NCI-H446 (cell line): ENCODE measurements at regions not wholly inside any gene's neighbourhood (a gene's known extent, or its start where the extent isn't known, plus 50 kb on each side); places are given as distances from the start of the nearest gene placed in this dataset.
"Not testable (repeated sequence)": the region's sequence is repeated elsewhere in the genome, so short reads cannot be mapped to it uniquely, and the experiment has no call there.

Experiments
- DNase-seq, 2 experiments: peaks; one replicate each; lab custom pipeline; 2025; lab: John Stamatoyannopoulos, UW

DNA sequence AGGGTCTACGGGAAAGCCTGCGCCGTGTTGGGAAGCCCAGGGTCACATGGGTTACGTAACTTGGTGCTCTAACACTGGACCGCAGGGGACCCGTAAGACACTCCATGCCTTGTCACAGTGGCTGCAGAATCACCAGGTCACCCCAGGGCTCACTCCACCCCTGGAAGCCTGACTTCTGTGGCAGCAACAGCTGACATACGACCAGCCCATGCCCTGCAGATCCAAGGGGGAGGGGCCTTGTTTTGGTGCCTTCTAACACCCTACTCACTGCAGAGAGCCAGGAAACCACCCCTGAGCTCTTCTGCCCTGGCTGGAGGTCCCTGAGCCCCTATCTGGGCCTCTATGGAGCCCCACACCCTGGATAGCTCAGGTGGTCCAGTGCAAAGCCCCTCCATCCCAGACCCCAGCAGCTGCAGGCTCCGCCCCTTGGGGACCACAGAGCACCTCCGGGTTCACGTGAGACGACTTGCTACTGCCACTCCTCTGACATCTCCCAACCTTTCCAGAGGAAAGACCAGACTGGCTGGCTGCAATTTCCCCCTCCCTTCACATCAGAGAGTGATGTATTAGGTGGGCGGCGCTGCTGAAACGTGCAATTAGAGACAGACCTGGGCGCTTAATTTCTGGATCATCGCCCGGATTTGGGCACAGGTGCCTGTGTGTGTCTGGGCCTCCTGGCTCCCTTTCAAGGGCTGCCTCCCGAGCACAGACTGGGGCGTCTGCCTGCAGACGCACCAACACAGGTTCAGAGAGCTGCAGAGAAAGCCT lies 296.6 kb upstream of the SFSWAP start:
- not testable (repeated sequence) for DNase-seq

DNA sequence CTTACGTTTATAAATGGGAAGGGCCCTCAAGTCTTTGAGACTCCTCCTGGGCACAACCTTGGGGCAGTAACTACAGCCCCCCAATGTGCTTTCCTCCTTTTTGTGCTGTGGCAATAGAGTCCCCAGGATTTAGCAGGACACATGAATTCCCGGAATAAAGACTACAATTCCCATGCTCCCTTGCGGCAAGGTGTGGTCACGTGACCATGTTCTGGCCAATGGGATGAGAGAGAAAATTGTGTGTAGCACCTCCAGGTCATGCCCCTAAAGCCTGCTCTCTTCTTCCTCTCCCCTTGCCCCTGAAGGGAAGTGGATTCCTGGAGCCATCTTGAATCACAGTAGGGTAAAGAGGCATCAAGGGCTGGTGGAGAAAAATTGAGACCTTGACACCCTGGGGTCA lies 295.1 kb upstream of the SFSWAP start:
- no peak for DNase-seq

DNA sequence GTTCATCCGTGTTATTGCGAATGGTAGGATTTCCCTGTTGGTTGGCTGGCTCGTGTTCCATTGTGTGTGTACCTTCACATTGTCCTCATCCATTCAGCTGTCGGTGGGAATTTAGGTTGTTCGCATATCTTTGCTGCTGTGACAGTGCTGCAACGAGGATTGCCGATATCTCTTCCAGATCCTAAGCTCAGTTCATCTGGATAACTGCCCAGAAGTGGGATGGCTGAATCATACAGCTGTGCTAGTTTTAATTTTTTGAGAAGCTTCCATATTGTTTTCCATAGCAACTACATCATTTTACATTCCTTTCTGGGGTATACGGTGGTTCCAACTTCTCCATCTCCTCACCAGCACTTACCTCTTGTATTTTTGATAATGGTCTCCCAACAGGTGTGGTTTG lies 292.8 kb upstream of the SFSWAP start:
- no peak for DNase-seq

DNA sequence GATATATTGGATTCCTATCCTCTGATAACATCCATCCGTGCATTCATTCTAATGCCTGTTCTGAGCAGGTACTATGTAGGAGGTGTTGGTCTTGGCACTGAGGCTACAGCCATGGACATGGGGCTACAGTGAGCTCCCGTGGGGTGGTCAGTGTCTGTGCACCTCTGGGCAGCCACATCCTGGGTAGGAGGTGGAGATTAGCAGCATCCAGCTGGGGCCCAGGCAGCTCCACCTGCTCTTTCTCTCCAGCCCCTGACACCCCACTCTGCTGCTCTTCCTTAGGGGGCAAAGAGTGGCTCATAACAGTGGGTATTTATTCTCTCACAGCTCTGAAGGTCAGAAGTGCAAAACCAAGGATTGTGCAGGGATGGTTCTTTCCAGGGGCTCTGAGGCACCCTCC lies 292.0 kb upstream of the SFSWAP start:
- DNase-seq = no peak

DNA sequence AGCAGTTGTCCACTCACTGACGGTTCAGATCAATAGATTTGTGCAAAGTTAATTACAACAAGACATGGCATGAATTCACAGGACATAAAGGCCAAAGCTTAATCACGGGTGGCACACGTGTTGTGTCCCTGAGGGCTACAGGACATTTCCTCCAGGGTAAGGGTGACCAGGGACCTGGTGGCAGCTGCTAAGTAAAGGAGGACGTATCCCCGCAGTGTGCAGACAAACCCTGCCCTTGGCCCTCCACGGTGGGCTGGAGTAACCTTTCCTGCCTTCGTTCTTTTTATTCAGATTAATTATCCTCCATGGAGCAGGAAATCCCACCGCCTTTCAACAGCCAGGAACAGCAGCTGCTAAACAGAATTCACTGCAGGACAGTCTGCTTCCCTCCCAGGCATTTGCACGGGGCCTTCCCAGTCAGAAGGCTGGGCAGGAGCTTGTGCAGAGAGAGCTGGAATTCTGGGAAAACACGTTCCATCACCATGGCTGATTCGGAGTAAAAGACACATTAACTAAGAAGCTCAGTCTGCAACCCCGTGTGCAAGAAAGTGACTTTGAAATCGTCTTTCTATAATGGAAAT lies 289.9 kb upstream of the SFSWAP start:
- DNase-seq = no peak

DNA sequence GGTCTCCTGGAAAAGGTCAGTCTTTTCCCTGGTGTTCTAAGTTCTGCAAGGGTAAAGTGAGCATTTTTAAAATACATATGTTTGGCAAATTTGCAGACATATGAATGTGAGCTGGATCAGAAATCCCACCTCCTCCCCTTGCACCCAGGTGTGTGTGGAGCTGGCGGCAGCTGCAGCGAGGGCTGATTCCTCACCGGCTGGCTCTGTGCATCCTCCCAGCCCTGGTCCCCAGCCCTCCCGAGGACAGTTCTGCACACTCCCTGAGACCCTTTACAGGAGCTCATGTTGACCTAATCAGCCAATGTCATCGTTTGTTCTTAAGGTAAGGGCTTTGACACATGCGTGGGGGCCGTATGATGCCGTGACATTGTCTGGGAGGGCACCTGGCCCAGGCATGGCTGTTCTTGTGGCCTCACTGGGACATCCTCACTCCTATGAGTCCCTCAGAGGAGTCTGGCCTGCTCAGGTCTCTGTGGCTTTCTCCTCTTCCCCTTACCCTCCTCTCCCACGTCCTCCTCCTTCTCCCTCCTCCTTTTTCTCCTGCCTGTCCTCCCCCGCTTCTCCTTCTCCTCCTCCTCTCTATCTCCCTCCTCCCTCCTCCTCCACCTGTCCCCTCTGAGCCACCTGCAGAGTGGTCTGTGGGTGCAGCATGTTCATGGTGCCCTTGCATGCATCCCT lies 289.2 kb upstream of the SFSWAP start:
- DNase-seq = no peak

DNA sequence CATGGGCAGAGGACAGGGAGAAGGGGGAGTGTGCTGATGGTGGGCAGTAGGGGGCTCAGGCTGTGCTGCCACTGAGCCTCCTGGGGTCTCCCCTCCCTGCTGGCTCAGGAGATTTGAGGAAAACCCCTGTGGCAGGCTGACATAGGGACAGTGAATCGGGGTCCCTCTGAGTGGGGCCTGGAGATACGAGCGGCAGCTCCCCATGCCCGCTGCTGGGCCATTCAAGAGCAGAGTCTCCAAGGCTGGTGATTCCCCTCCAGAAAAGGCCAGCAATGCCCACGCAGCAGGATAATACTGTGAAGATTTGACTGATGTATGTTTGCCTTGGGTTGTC lies 288.7 kb upstream of the SFSWAP start:
- no peak for DNase-seq

DNA sequence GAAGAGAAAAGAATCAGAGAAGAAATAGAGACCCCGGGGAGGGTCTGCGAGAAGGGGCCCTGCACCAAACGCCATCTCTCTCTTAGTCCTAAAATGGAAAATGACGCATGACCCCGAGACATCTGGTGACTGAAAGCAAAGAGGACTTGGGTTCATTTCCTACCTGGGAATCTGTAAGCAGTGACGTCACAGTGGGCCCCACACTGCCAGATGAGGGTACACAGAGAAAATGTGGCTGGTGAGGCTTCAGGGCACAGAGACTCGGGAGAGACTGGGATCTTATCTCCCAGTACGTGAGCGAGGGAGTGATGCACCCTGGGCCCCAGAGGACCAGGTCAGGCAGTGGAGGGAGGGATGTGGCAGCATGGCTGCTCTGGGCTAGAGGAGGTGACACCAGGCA lies 288.1 kb upstream of the SFSWAP start:
- no peak for DNase-seq

DNA sequence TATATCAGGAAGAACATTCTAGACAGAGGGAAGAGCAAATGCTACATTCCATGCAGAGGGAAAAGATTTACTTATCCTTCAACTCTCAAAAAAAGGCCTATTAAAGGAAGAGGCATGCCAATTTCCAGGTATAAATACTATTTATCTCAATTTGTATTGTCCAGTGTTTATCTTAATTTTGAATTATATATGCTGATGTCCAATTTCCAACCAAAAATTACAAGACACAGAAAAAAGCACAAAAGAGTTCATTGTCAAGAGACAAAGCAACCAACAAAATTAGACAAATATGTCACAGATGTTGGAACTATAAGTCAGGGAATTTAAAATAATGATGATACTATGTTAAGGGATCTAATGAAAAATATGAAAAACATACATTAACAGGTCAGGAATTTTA lies 286.6 kb upstream of the SFSWAP start:
- no peak for DNase-seq

DNA sequence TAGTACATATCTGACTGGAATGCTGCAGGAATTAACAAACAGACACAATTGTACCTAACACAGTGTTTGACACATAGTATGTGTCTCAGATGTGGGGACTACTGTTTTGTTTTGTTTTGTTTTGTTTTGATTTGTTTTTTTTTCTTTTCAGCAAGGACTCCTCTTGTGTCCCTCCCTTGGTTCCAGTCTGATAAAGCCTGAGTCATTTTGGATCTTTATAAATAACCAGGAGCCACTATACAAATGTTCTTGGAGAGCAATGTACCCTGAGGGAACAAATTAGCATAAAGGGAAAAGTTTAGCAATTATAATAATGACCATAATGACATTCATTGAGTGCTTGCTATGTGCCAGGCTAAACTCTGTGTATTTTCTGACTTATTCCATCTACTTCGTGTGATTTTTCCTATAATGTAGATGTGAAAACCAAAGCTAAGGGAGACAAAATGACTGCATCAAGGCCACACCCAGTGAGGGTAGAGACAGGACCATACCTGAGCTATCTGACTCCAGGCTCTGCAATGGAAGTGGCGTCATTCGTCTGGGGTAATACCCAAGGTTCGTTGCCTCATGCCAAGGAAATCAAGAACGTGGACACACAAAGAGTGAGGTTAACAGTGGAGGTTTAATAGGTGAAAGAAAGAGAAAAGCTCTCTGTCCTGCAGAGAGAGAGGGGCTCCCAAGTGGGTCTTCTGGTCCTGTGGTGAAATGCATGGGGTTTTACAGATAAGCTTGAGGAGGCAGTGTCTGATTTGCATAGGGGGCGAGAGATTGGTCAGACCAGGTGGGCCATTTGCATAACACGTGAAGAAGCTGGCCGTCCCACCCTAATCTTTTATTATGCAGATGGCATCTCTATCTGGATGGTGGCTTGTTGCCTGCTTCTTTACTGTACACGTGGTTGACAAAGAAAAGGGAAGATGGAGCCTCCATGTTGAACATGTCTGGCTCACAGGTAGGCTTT lies 285.5 kb upstream of the SFSWAP start:
- no peak for DNase-seq

DNA sequence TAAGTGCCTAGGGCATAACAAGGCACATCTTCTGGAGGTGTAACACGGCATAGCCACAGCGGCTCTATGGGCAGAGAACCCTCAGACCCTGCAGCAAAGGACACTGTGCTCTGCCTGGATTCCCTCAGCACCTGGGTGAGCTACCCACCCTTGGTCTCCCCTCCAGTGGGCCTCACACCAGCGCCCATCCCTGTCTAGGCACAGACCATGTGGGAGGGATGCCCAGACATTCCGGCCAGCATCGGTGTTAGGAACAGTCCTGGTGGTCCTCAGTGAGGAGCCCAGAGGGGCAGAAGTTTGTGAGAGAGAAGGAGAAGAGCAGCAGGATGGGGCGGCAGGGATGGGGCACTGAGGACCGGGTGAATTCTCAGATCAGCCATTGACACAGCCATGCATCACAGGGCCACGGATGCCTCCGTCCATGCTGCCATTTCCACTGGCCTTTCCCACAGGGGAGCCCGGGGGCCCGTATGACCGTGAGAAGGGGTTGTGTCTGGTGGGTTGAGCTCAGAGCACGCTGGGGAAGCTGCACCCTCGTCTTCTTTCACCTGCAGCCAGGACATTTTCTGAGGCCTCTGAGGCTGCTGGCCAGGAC lies 282.7 kb upstream of the SFSWAP start:
- DNase-seq = no peak

DNA sequence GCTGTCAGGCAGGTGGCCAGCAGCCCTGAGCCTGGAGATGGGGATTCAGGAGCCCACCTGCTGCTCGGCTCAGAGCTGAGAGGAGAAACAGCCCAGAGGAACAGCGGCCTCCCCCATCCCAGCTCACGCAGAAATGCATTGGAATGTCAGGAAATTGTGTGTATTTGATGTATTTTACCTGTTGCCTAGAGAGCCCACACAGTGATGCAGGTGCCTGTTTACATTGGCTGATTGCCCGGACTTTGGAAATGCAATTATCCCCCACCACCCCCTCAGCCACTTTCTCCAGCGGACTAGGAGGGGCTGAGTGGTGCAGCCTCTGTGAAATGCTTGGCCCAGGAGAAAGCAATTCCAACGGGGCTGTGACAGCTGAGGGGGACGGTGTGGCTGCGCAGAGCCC lies 281.7 kb upstream of the SFSWAP start:
- DNase-seq = not testable (repeated sequence)

DNA sequence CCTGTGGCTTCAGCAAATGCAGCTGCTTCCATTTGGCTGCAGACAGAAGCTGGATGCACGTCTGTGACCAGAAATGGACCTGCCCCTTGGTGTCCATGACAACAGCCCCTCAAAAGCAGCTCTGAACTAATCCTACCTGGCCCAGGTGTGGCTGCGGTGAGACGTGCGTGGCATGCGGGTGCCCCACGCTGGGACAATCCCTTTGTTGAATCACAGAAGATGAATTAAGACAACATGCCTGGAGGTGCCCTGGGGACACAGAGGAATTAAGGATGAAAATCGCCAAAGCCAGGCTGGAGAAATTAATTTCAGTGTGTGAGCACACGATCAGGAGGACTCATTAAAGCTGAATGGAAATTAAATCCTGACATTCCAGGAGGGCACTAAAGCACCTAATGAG lies 281.2 kb upstream of the SFSWAP start:
- DNase-seq = not testable (repeated sequence)

DNA sequence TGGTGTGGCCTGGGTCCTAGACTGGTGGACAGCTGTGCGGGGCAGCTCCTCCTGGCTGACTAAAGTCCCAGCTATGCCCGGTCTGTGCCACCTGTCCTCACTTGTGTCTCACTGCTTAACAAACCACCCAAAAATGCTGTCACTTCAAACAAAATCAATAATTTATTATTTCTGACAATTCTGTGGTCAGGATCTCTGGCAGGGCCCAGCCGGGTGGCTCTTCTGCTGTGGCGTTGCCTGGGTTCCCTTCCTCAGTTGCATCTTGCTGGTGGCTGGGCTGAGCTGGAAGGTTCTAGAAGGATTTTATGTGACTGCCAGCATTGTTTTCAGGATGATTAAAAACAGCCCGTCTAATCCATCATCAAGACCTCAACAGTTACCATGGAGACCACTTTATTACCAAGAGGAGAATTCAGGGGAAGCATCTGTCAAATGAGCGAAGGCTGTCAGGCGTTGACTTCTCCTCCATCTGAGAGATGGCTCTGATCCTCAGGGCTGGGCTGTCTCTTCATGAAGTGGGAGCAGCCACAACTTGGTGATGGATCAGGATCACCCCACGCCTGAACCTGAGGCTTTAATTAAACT lies 280.6 kb upstream of the SFSWAP start:
- DNase-seq = no peak

DNA sequence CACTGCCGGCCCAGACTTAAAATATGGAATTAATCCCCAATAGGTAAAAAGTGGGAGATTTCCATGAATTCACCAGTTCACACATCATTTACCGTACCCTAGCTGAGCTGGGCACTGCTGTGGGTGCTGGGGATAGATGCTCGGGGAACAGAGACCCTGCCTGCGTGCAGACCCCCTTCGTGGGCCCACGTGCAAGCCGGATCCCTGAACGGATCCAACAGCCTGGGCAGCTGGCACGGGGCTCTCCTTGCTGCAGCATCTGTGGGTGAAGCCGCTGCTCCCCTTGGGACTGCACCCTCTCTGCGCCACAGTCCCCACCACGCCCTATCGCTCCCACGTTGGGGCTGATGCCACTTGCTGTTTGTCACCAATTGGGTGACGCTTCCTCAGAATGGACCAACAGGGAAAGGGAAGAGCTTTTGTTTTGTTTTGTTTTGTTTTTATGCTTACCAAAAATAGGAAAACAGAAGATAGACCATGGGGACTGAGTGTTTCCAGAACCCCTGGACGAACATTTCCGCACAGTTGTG lies 279.7 kb upstream of the SFSWAP start:
- not testable (repeated sequence) for DNase-seq

DNA sequence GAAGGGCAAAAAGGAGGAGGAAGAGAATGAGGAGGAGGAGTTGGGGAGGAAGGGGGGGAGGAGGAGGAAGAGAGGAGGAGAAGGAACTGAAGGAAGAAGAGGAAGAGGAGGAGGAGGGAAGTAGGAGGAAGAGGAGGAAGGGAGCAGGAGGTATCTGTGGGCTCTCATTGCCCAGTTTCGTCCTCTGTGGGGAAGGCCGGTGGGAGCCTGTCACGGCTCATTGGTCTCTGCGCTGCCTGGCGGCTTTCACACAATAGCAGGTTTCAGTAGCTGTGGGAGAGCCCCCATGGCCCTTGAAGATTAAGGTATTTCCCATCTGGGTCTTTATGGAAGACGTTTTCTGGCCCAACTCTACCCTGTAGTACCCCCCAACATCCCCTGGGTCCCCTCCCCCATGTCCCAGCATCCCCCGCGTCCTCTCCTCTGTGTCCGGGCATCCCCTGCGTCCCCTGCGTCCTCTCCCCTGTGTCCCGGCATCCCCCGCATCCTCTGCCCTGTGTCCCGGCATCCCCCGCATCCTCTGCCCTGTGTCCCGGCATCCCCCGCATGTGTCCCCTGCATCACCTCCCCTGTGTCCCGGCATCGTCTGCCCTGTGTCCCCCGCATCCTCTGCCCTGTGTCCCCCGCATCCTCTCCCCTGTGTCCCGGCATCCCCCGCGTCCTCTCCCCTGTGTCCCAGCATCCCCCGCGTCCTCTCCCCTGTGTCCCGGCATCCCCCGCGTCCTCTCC lies 278.2 kb upstream of the SFSWAP start:
- no peak for DNase-seq

DNA sequence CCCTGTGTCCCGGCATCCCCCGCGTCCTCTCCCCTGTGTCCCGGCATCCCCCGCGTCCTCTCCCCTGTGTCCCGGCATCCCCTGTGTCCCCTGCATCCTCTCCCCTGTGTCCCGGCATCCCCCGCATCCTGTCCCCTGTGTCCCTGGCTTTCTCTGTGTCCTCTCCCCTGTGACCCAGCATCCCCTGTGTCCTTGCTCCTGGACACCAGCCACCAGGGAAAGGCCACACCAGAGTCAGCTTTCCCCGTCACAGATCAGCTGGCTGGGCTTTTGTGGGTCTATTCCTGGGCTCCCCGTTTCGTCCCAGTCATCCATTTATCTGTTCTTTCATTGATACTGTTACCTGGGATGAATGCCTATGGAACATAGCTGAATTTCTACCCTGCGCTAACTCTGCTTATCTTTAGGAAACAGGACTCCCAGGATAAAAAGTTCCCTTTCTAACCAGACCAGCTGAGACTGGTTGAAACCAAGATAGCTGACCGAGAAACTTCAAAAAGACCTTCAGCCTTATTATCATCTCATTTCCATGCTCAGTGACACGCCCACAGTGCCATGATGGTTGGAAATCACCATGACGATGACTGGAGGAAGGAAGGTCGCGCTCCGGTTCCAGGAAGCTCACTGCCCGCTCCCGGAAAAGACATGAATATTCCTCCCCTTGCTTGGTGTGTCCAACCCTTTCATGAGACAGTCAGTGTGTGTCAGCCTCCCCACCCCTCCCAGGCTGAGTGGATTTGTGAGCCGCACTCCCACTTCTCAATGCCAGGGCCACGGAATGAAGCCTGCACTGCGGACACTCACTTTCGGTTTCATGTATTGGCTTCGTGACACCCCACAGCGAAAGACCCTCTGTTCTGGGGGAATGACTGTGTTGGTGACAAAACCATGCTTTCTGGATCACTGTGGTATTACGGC lies 276.4 kb upstream of the SFSWAP start:
- DNase-seq = no peak

DNA sequence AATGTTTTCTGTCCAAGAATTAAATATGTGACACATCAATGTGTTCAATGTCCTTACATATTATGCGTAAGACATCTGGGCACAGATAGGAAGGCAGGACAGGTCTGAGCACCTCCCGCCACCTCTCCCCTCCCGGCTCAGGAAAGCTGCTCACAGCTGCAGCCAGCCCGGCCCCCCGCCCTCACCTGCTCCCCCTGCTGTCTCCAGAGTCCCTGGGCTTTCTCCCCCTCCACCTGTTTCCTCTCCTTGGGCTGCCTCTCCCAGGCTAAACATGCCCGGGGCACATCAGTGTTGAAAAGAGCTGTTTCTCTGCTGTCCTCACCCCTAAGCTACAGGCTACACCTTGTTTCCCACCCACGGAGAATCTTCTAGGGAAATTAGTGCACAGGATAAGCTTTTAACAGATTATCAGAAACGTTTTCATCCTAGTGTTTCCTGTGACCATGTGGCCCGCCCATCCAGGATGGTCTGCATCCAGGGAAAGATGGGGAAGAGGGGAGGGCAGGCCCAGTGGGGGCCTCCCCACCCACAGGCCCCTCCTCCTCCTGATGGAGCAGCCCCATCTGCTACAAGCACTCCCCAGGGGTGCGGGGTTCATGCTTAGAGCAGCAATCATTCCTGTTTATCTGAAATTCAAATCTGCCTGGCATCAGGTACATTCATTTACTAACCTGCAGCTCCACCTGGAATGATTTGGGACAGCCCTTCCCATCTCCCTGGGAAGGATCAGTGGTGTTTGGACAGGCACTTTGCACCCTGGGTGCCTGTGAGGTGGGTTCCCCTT lies 273.8 kb upstream of the SFSWAP start:
- no peak for DNase-seq
